Right lobe of liver (tissue), 6 donors: ENCODE measurements at regions not wholly inside any gene's neighbourhood (a gene's known extent, or its start where the extent isn't known, plus 50 kb on each side); places are given as distances from the start of the nearest gene placed in this dataset.

Experiments
- ATAC-seq, 4 donors: fragments of 200-7000 bp; cut with Tn5 transposase; one replicate each; pipeline ENCODE4 v1.9.1; 2020; ENCODE audit warnings: mild to moderate bottlenecking in 4 of 4, moderate library complexity in 4 of 4
- DNase-seq, 3 donors: peaks; one replicate each; pipeline ENCODE4 v3.0.0-alpha.2; 2020
- H3K27ac ChIP-seq, 3 donors: fragments of 200-600 bp; one replicate each; pipeline ENCODE4 v1.8.0; 2022
- H3K27me3 ChIP-seq, 2 donors: fragments of 200-600 bp; one replicate each; pipeline ENCODE4 v1.8.0; 2022
- H3K36me3 ChIP-seq, 4 donors: fragments of 200-600 bp; sonication (generic) in 1 of 4; one replicate each; pipeline versions ENCODE4 v1.5.1 to v1.8.0; 2017 to 2022; ENCODE audit warnings: control low read depth in 1 of 4
- H3K4me1 ChIP-seq, 4 donors: fragments of 200-600 bp; sonication (generic) in 1 of 4; one replicate each; pipeline versions ENCODE4 v1.5.1 to v1.8.0; 2017 to 2022; ENCODE audit warnings: control low read depth in 1 of 4
- H3K4me3 ChIP-seq, 3 donors: fragments of 200-600 bp; one replicate each; pipeline ENCODE4 v1.8.0; 2022
- H3K9me3 ChIP-seq, 4 donors: fragments of 200-600 bp; sonication (generic) in 1 of 4; one replicate each; pipeline versions ENCODE4 v1.5.1 to v1.8.0; 2017 to 2022; ENCODE audit warnings: control low read depth in 1 of 4
- CTCF ChIP-seq, 4 donors: fragments of 200-600 bp in 3 of 4; fragments of 450-650 bp in 1 of 4; IDR thresholded peaks; one replicate each; pipeline versions ENCODE4 v1.5.1 to v1.8.0; 2016 to 2022; ENCODE audit warnings: antibody characterized with exemption in 4 of 4, mild to moderate bottlenecking in 2 of 4
- POLR2A ChIP-seq: fragments of 450-650 bp; IDR thresholded peaks from one replicate; pipeline ENCODE4 v1.6.1; 2017; ENCODE audit warnings: antibody characterized with exemption, mild to moderate bottlenecking
- WGBS: methylation state at CpG from one replicate; pipeline ENCODE4 v1.1.6; 2018; ENCODE audit warnings: low coverage, low lambda C conversion rate; ENCODE audit not compliant: insufficient coverage; ENCODE audit errors: missing lambda C conversion rate; 5-methylcytosine and 5-hydroxymethylcytosine counted together
- intact Hi-C, 2 donors: fragments of 100-400 bp; cut with DNase I; formaldehyde crosslinking; loops; one replicate each; pipeline versions ENCODE4 v1.11.2 to v1.14.1; 2022
- donor health status: DM: no; HTN: yes; CAD: no.
- donor health status: DM: no; HTN: no; CAD: no.
- donor health status: DM: no; HTN: no; CAD: no.
- donor health status: DM: no; HTN: yes; CAD: no.
- donor health status: DM: no; HTN: yes; CAD: no.

DNA sequence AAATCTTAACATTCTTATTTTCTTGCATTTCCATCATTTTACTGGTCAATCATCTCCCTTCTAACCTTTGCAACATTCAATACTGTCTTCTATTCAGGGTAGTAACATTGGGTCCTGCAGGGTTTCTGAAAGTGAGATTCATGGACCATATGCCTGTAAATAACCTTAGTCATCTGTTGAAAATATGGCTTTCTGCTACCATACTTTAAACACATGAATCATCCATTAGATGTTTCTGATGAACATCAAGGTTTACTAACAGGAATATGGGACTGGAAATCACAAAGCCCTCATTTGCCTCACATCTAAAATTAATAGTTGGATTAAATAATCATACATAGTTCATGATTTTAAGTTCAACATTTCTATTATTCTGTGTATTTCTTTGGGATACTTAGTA, 475.9 kb upstream of the MARCKS start:
- intact Hi-C loops = no loop called here
- Histone ChIP-seq H3K9me3 (no peaks in the 10 kb centered on the region), H3K27ac (no peak overlapping the region), H3K36me3 (no peaks in the 10 kb centered on the region), H3K4me1 (no peaks in the 10 kb centered on the region), H3K27me3 (no peaks in the 10 kb centered on the region), H3K4me3 (no peak overlapping the region)
- ATAC-seq (no peak), DNase-seq (no peak)
- no peak for TF ChIP-seq CTCF (IDR thresholded peaks at IDR 0.05)
- no peak for TF ChIP-seq POLR2A

DNA sequence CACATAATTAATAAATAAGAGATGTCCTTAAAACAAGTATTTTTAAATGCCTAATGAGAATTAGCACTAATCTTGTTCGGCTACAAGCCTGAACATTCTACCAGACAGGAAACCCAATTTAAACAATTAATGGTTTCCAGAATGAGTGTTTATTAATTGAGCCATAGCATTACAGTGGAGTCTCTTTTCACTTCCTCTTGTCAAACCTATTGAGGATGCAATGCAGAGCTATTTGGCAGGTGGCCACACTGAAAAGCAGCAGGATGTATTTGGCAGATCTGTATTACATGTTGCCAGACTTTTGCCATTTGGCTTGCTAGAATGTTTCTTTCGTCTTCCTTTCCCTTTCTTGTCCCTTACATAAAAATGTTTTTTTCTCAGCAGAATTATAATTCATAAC, 475.2 kb upstream of the MARCKS start:
- no peak for TF ChIP-seq POLR2A
- no peak for TF ChIP-seq CTCF (IDR thresholded peaks at IDR 0.05)
- no peaks in the 10 kb centered on the region for H3K36me3 ChIP-seq
- DNase-seq (peak in 1 of 3 donors; percentile 22), ATAC-seq (peak in 3 of 4 donors; percentile 23 to 28 (median 26))
- H3K4me1 ChIP-seq = no peaks in the 10 kb centered on the region
- H3K9me3 ChIP-seq = no peaks in the 10 kb centered on the region
- WGBS = 42% methylated on average over 2 of the region's 2 CpGs
- intact Hi-C loops = no loop called here
- H3K4me3 ChIP-seq = no peak overlapping the region
- no peak overlapping the region for H3K27ac ChIP-seq
- no peaks in the 10 kb centered on the region for H3K27me3 ChIP-seq

GRCh38 chr6:113383701-113384100, 473.4 kb upstream of the MARCKS start:
- no peaks in the 10 kb centered on the region for H3K9me3 ChIP-seq
- H3K4me3 ChIP-seq = no peak overlapping the region
- intact Hi-C loops = no loop called here
- H3K27me3 ChIP-seq = no peaks in the 10 kb centered on the region
- H3K4me1 ChIP-seq = no peaks in the 10 kb centered on the region
- WGBS = 74% methylated on average over 2 of the region's 2 CpGs
- ATAC-seq (no peak), DNase-seq (no peak)
- H3K27ac ChIP-seq = no peak overlapping the region
- no peaks in the 10 kb centered on the region for H3K36me3 ChIP-seq
- TF ChIP-seq CTCF (IDR thresholded peaks at IDR 0.05) = no peak
- TF ChIP-seq POLR2A = no peak

DNA sequence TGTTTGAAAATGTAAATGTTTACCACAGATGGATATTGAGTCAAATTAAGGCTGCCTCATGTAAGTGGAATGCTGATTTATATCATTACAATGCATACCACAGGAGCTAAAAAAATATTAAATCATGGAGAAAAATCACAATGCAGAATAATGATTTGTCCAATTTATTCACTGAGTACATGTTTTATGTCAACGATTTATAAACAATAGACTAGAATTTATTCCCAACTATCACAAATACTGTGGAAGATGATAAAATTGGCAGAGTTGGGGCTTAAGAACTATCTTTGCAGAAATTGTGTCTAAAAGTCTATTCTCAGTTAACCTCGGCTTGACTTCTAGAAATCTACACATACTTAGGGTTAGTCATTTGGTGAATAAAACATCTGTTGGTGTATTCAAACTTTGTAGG, 472.1 kb upstream of the MARCKS start:
- Histone ChIP-seq H3K9me3 (no peaks in the 10 kb centered on the region), H3K27ac (no peak overlapping the region), H3K4me3 (no peak overlapping the region), H3K4me1 (no peaks in the 10 kb centered on the region), H3K27me3 (no peaks in the 10 kb centered on the region), H3K36me3 (no peaks in the 10 kb centered on the region)
- WGBS = 72% methylated on average over 2 of the region's 2 CpGs
- ATAC-seq = no peak
- intact Hi-C loops = no loop called here
- TF ChIP-seq POLR2A = no peak
- no peak for TF ChIP-seq CTCF (IDR thresholded peaks at IDR 0.05)
- no peak for DNase-seq

DNA sequence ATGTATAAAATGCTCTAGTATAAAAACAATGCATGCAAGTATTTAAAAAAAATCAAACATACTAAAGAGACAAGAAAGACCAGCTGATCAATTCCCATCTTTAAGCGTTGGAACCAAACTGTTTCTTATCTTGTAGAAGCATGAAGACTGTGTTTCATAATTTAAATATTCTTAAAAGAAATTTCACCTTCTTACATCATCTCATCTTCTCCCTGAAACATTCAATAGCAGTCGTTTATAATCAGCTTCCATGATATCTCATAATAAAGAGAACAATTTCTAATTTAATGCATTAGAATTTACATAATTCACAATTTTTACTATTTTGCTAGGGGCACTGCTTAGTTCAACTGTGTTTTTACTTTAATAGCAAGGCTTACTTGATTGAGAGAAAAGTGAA, 468.1 kb upstream of the MARCKS start:
- H3K4me1 ChIP-seq = no peaks in the 10 kb centered on the region
- H3K27ac ChIP-seq = no peak overlapping the region
- TF ChIP-seq CTCF (IDR thresholded peaks at IDR 0.05) (no peak), POLR2A (no peak)
- no peak for DNase-seq
- no peak overlapping the region for H3K4me3 ChIP-seq
- H3K9me3 ChIP-seq = no peaks in the 10 kb centered on the region
- H3K36me3 ChIP-seq = no peaks in the 10 kb centered on the region
- WGBS = 61% methylated on average over 2 of the region's 2 CpGs
- intact Hi-C loops = no loop called here
- H3K27me3 ChIP-seq = no peaks in the 10 kb centered on the region
- no peak for ATAC-seq
